ENCODE measurements at regions not wholly inside any gene's neighbourhood (a gene's known extent, or its start where the extent isn't known, plus 50 kb on each side); places are given as distances from the start of the nearest gene placed in this dataset.

DNA sequence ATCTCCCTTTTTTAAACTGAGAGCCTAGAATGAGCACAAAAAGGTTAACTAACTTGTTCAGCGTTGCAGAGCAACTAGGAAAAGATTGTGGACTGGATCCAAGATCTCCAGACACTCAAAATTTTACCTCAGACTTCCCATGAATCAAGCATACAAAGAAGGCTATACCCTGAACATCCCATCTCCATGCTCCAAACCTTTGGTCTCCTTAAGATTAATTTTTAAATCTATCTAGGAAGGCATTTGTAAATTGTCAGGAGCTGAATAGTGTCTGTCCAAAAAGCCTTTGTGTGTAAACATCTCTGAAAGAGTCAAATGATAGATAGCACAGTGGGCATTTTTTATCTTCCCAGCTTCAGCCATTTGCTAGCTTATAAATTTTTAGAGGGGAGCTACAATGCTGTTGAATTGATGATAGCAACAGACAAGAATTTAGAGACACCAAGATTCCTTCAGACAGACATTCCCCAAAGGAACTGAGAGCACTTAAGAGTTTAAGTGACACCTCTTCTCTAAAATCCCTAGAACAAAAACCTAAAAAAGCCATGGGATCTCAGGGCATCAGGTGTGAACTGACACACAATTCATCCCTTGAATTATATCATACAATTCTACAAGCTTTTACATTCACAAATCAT, 480.8 kb upstream of the FAM241A start:
- TF ChIP-seq, protein P1, sequence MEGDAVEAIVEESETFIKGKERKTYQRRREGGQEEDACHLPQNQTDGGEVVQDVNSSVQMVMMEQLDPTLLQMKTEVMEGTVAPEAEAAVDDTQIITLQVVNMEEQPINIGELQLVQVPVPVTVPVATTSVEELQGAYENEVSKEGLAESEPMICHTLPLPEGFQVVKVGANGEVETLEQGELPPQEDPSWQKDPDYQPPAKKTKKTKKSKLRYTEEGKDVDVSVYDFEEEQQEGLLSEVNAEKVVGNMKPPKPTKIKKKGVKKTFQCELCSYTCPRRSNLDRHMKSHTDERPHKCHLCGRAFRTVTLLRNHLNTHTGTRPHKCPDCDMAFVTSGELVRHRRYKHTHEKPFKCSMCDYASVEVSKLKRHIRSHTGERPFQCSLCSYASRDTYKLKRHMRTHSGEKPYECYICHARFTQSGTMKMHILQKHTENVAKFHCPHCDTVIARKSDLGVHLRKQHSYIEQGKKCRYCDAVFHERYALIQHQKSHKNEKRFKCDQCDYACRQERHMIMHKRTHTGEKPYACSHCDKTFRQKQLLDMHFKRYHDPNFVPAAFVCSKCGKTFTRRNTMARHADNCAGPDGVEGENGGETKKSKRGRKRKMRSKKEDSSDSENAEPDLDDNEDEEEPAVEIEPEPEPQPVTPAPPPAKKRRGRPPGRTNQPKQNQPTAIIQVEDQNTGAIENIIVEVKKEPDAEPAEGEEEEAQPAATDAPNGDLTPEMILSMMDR (IDR thresholded peaks at IDR 0.05; ENCODE audit: extremely low read depth, low read depth, low read length): no peak
- DNase-seq (ENCODE audit: insufficient read length, low spot score, missing footprints): peak; percentile 66
- H2AFZ ChIP-seq (ENCODE audit: low read length): no peak overlapping the region
- H3K36me3 ChIP-seq (ENCODE audit: insufficient read depth, low read length): no peaks in the 10 kb centered on the region
- no peaks in the 10 kb centered on the region for H3K4me1 ChIP-seq (ENCODE audit: insufficient read depth, low read length)
- H3K4me3 ChIP-seq (ENCODE audit: insufficient read depth, low read length): no peak overlapping the region
- no peak overlapping the region for H3K27ac ChIP-seq (ENCODE audit: low read depth, low read length)
- H3K27me3 ChIP-seq (ENCODE audit: insufficient read depth, low read length): no peaks in the 10 kb centered on the region
- H3K79me2 ChIP-seq (ENCODE audit: insufficient read depth, low read length): no peaks in the 10 kb centered on the region
- no peaks in the 10 kb centered on the region for H4K20me1 ChIP-seq (ENCODE audit: insufficient read depth, low read length)
- no peak overlapping the region for H3K4me2 ChIP-seq (ENCODE audit: insufficient read depth, low read length)
- H3K9me3 ChIP-seq (ENCODE audit: low read depth, low read length): no peaks in the 10 kb centered on the region

DNA sequence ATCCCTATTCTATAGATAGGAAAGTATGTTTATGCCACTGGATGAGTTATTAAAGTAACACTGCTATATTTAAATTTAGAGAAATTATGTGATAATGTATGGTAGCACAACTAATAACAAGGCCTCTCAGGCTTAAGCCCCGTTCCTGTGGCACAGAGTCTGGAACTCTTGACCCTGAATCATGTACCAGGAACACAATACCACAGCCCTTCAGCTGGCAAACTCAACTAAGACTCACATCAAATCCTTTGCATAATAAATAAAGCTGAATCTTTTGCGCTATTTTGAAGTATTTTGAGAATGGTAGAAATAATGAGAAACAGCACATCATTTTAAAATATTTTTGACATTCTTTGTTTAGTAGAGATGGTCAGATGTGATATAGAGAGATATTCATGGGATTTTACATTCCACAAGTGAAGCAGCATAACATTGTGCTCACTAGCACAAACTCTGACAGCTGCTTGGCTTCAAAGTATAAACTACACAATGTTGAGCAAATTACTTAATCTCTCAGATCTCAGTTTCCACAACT, 478.4 kb upstream of the FAM241A start:
- DNase-seq (ENCODE audit: insufficient read length, low spot score, missing footprints): no peak
- Histone ChIP-seq H3K9me3 (ENCODE audit: low read depth, low read length) (no peaks in the 10 kb centered on the region), H3K36me3 (ENCODE audit: insufficient read depth, low read length) (no peaks in the 10 kb centered on the region), H3K79me2 (ENCODE audit: insufficient read depth, low read length) (no peaks in the 10 kb centered on the region), H4K20me1 (ENCODE audit: insufficient read depth, low read length) (no peaks in the 10 kb centered on the region), H3K4me2 (ENCODE audit: insufficient read depth, low read length) (no peak overlapping the region), H3K27ac (ENCODE audit: low read depth, low read length) (no peak overlapping the region), H2AFZ (ENCODE audit: low read length) (no peak overlapping the region), H3K4me3 (ENCODE audit: insufficient read depth, low read length) (no peak overlapping the region), H3K4me1 (ENCODE audit: insufficient read depth, low read length) (no peaks in the 10 kb centered on the region), H3K27me3 (ENCODE audit: insufficient read depth, low read length) (no peaks in the 10 kb centered on the region)
- TF ChIP-seq, protein P1 (IDR thresholded peaks at IDR 0.05; ENCODE audit: extremely low read depth, low read depth, low read length): no peak

DNA sequence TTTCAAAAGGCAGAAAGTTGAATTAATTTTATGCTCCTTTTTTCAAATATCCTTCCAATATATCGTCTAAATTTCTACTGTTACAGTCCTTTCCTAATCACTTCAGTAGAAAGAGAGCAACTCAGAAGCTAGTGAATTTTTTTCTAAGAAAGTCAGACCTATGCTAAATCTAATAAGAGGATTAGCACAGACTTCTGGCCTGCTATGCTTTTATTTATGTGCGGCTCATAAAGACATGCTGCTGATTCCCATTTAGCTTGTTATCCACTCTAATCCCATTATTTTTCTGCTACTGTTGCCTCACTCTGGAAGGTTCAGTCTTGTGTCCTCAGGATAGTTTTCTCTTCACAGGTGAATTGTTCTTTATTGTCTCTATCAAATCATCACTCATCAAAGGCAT, 473.5 kb upstream of the FAM241A start:
- H3K4me1 ChIP-seq (ENCODE audit: insufficient read depth, low read length): no peaks in the 10 kb centered on the region
- no peak overlapping the region for H3K4me2 ChIP-seq (ENCODE audit: insufficient read depth, low read length)
- no peaks in the 10 kb centered on the region for H3K9me3 ChIP-seq (ENCODE audit: low read depth, low read length)
- no peak overlapping the region for H2AFZ ChIP-seq (ENCODE audit: low read length)
- no peaks in the 10 kb centered on the region for H4K20me1 ChIP-seq (ENCODE audit: insufficient read depth, low read length)
- DNase-seq (ENCODE audit: insufficient read length, low spot score, missing footprints): no peak
- H3K27ac ChIP-seq (ENCODE audit: low read depth, low read length): no peak overlapping the region
- H3K27me3 ChIP-seq (ENCODE audit: insufficient read depth, low read length): no peaks in the 10 kb centered on the region
- TF ChIP-seq, protein P1 (IDR thresholded peaks at IDR 0.05; ENCODE audit: extremely low read depth, low read depth, low read length): no peak
- no peaks in the 10 kb centered on the region for H3K79me2 ChIP-seq (ENCODE audit: insufficient read depth, low read length)
- H3K4me3 ChIP-seq (ENCODE audit: insufficient read depth, low read length): no peak overlapping the region
- H3K36me3 ChIP-seq (ENCODE audit: insufficient read depth, low read length): no peaks in the 10 kb centered on the region

DNA sequence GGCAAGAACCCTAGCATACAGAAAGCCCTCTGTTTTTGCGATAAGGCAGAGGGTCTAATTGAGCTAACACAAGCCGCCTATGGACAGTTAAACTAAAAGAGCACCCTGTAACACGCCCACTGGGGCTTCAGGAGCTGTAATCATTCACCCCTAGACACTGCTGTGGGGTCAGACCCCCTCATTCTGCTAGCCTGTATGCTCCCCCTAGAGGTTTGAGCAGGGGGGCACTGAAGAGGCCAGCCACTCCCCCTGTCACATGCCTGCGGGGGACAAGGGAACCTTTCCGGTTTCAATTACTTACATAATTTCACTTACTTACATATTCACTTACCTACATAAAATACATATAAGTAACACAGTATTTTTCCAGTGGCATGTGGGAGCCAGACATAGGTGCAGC, 469.5 kb upstream of the FAM241A start:
- Histone ChIP-seq H3K36me3 (ENCODE audit: insufficient read depth, low read length) (no peaks in the 10 kb centered on the region), H3K4me3 (ENCODE audit: insufficient read depth, low read length) (no peak overlapping the region), H3K79me2 (ENCODE audit: insufficient read depth, low read length) (no peaks in the 10 kb centered on the region), H4K20me1 (ENCODE audit: insufficient read depth, low read length) (no peaks in the 10 kb centered on the region), H3K4me1 (ENCODE audit: insufficient read depth, low read length) (no peaks in the 10 kb centered on the region), H3K4me2 (ENCODE audit: insufficient read depth, low read length) (no peak overlapping the region), H3K27ac (ENCODE audit: low read depth, low read length) (no peak overlapping the region), H2AFZ (ENCODE audit: low read length) (no peak overlapping the region), H3K9me3 (ENCODE audit: low read depth, low read length) (no peaks in the 10 kb centered on the region), H3K27me3 (ENCODE audit: insufficient read depth, low read length) (no peaks in the 10 kb centered on the region)
- TF ChIP-seq, protein P1 (IDR thresholded peaks at IDR 0.05; ENCODE audit: extremely low read depth, low read depth, low read length): no peak
- no peak for DNase-seq (ENCODE audit: insufficient read length, low spot score, missing footprints)

All from osteoblast (primary cell).